Ectodermal cell (in vitro differentiated cells): ENCODE measurements at regions not wholly inside any gene's neighbourhood (a gene's known extent, or its start where the extent isn't known, plus 50 kb on each side); places are given as distances from the start of the nearest gene placed in this dataset.
"Not testable (repeated sequence)": the region's sequence is repeated elsewhere in the genome, so short reads cannot be mapped to it uniquely, and the experiment has no call there.

Experiments used
- H3K27ac ChIP-seq: 2 replicates; pipeline ENCODE4 v1.7.0; 2013; ENCODE audit warnings: mild to moderate bottlenecking, low read depth, low read length; ENCODE audit not compliant: insufficient read depth, poor library complexity, severe bottlenecking
- H3K27me3 ChIP-seq: 2 replicates; pipeline ENCODE4 v1.7.0; 2013; ENCODE audit warnings: mild to moderate bottlenecking, low read length; ENCODE audit not compliant: insufficient read depth, control insufficient read depth, poor library complexity, severe bottlenecking
- H3K36me3 ChIP-seq: one replicate; pipeline ENCODE4 v1.7.0; 2013; ENCODE audit warnings: low read length; ENCODE audit not compliant: control insufficient read depth, insufficient read depth
- H3K4me1 ChIP-seq: one replicate; pipeline ENCODE4 v1.7.0; 2013; ENCODE audit warnings: low read length; ENCODE audit not compliant: control insufficient read depth, insufficient read depth
- H3K4me3 ChIP-seq: 2 replicates; pipeline ENCODE4 v1.7.0; 2013; ENCODE audit warnings: low read depth, low read length, control low read depth; ENCODE audit not compliant: insufficient read depth
- H3K9me3 ChIP-seq: 2 replicates; pipeline ENCODE4 v1.7.0; 2013; ENCODE audit warnings: mild to moderate bottlenecking, low read length, moderate library complexity; ENCODE audit not compliant: control insufficient read depth
- WGBS, 2 experiments: methylation state at CpG; one replicate each; pipeline ENCODE4 v1.1.7; 2013; ENCODE audit warnings: missing lambda C conversion rate in 2 of 2; 5-methylcytosine and 5-hydroxymethylcytosine counted together

- H3K4me3 ChIP-seq, result no peak overlapping the region
- no peaks in the 10 kb centered on the region for H3K4me1 ChIP-seq
- peaks cover 2% of the 10 kb centered on the region for H3K27me3 ChIP-seq
- peaks cover 15% of the 10 kb centered on the region for H3K9me3 ChIP-seq
- WGBS, 2 experiments, result 81 to 82% methylated on average over 24 of the region's 24 CpGs
- H3K36me3 ChIP-seq, result no peaks in the 10 kb centered on the region
- H3K27ac ChIP-seq, result no peak overlapping the region
Observed at GRCh38 chr20:29878777-29879442, 1378.6 kb upstream of the DEFB115 start.

DNA sequence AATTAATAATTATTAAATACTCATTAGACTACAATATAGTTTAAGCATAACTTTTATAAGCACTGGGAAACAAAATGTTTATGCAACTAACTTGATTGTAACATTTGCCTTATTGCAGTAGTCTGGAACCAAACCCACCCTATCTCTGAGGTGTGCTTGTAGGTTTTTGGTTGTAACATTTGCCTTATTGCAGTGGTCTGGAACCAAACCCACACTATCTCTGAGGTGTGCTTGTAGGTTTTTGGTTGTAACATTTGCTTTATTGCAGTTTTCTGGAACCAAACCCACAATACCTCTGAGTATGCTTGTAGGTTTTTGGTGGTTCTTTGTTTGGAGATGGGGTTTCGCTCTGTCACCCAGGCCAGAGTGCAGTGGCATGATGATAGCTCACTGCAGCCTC lies 1376.4 kb upstream of the DEFB115 start:
- H3K4me1 ChIP-seq, H3K27ac ChIP-seq, H3K36me3 ChIP-seq, H3K27me3 ChIP-seq, H3K4me3 ChIP-seq: not testable (repeated sequence)
- WGBS, 2 experiments, result 88% methylated on average over 1 of the region's 1 CpG
- H3K9me3 ChIP-seq, result peaks cover 13% of the 10 kb centered on the region

DNA sequence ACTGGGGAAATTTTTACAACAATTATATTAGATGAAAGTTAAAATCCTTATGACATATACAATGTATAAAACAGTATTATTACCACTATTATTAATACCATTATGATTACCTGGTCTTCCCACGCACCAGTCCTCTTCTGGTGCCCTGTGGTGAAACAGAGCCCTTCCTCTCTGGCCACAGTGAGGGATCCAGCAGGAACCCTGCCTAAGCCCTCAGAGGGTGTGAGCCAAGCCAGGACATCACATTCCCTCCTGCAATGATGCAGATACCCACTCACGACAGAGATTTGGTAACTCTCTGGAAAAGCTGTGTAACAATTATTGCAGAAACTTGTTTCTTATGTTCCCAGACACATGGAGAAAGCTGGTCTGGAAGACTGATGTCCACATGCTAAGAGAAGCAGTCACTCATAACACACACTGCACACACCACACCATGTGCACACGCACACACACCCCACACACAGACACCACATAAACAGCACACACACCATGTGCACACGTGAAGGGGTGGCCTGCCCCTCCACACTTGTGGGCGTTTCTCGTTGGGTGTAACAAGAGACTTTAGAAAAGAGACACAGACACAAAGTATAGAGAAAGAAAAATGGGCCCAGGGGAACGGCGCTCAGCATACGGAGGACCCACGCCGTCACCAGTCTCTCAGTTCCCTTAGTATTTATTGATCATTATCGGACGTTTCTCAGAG lies 1373.8 kb upstream of the DEFB115 start:
- whole genome bisulfite sequencing, 2 experiments, result 79 to 87% methylated on average over 13 of the region's 13 CpGs
- not testable (repeated sequence) for H3K9me3 ChIP-seq, H3K4me1 ChIP-seq, H3K4me3 ChIP-seq, H3K27ac ChIP-seq, H3K36me3 ChIP-seq, H3K27me3 ChIP-seq

DNA sequence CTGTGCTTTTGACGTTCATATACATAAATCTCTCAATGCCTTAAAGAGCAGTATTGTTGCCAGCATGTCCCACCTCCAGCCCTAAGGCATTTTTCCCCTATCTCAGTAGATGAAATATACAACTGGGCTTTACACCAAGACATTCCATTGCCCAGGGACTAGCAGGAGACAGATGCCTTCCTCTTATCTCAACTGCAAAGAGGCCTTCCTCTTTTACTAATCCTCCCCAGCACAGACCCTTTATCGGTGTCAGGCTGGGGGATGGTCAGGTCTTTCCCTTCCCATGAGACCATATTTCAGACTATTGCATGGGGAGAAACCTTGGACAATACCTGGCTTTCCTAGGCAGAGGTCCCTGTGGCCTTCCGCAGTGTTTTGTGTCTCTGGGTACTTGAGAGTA lies 1373.1 kb upstream of the DEFB115 start:
- not testable (repeated sequence) for H3K4me3 ChIP-seq, H3K9me3 ChIP-seq, H3K27me3 ChIP-seq, H3K4me1 ChIP-seq, H3K27ac ChIP-seq, H3K36me3 ChIP-seq
- WGBS, 2 experiments, result 83 to 87% methylated on average over 2 of the region's 3 CpGs

DNA sequence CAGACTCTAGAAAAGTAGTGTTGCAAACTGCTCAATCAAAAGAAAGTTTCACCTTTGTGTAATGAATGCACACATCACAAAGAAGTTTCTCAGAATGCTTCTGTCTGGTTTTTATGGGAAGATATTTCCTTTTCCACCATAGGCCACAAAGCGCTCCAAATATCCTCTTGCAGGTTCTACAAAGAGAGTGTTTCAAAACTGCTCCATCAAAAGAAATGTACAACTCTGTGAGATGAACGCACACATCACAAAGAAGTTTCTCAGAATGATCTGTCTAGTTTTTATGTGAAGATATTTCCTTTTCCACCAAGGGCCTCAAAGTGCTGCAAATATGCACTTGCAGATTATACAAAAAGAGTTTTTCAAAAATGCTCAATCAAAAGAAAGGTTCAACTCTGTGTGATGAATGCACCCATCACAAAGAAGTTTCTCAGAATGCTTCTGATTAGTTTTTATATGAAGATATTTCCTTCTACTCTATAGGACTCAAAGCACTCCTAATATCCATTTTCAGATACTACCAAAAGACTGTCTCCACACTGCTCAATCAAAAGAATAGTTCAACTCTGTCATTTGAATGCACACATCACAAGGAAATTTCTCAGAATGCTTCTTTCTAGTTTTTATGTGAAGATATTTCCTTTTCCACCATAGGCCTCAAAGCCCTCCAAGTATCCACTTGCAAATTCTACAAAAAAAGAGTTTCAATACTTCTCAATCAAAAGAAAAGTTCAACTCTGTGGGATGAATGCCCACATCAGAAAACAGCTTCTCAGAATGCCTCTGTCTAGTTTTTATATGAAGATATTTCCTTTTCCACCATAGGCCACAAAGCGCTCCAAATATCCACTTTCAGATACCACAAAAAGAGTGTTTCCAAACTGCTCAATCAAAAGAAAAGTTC lies 1371.9 kb upstream of the DEFB115 start:
- H3K36me3 ChIP-seq, H3K9me3 ChIP-seq: not testable (repeated sequence)
- WGBS, 2 experiments, result 22 to 26% methylated on average over 2 of the region's 3 CpGs

GRCh38 chr20:29891555-29891954 lies 1365.9 kb upstream of the DEFB115 start:
- WGBS, 2 experiments, result 85 to 89% methylated on average over 5 of the region's 5 CpGs
- not testable (repeated sequence) for H3K4me1 ChIP-seq, H3K36me3 ChIP-seq, H3K9me3 ChIP-seq, H3K4me3 ChIP-seq, H3K27me3 ChIP-seq, H3K27ac ChIP-seq

More for the DNA sequence above, 1371.9 kb upstream of the DEFB115 start:
- H3K27ac ChIP-seq, H3K4me3 ChIP-seq, H3K4me1 ChIP-seq, H3K27me3 ChIP-seq: not testable (repeated sequence)
